ENCODE measurements at regions not wholly inside any gene's neighbourhood (a gene's known extent, or its start where the extent isn't known, plus 50 kb on each side); places are given as distances from the start of the nearest gene placed in this dataset.

GRCh38 chr9:14451949-14452348 lies 138.0 kb upstream of the NFIB start:
- Histone ChIP-seq H3K36me3 (ENCODE audit: control insufficient read depth, insufficient read depth, low read length) (no peaks in the 10 kb centered on the region), H3K9ac (ENCODE audit: extremely low read depth, low read length, poor library complexity, severe bottlenecking) (no peak overlapping the region), H3K9me3 (ENCODE audit: control insufficient read depth, low read length) (no peaks in the 10 kb centered on the region), H3K27me3 (ENCODE audit: control insufficient read depth, insufficient read depth, low read length, poor library complexity, severe bottlenecking) (no peaks in the 10 kb centered on the region), H3K4me1 (ENCODE audit: control insufficient read depth, insufficient read depth, low read length) (peaks cover 5% of the 10 kb centered on the region), H3K4me3 (ENCODE audit: low read length) (no peak overlapping the region), H3K27ac (ENCODE audit: low read depth, low read length) (no peak overlapping the region)
- Mint-ChIP-seq H3K4me1 (peaks cover 19% of the 10 kb centered on the region), H3K4me3 (no peak overlapping the region), H3K27ac (no peak overlapping the region), H3K9me3 (no peaks in the 10 kb centered on the region), H3K36me3 (ENCODE audit: low read depth) (no peaks in the 10 kb centered on the region), H3K27me3 (ENCODE audit: insufficient read depth) (peaks cover 1% of the 10 kb centered on the region)
- TF ChIP-seq, protein P1, sequence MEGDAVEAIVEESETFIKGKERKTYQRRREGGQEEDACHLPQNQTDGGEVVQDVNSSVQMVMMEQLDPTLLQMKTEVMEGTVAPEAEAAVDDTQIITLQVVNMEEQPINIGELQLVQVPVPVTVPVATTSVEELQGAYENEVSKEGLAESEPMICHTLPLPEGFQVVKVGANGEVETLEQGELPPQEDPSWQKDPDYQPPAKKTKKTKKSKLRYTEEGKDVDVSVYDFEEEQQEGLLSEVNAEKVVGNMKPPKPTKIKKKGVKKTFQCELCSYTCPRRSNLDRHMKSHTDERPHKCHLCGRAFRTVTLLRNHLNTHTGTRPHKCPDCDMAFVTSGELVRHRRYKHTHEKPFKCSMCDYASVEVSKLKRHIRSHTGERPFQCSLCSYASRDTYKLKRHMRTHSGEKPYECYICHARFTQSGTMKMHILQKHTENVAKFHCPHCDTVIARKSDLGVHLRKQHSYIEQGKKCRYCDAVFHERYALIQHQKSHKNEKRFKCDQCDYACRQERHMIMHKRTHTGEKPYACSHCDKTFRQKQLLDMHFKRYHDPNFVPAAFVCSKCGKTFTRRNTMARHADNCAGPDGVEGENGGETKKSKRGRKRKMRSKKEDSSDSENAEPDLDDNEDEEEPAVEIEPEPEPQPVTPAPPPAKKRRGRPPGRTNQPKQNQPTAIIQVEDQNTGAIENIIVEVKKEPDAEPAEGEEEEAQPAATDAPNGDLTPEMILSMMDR (conservative IDR thresholded peaks at IDR 0.05): no peak
- DNase-seq: no peak
- 84 to 100% methylated on average over 3 to 4 of the region's 4 CpGs for WGBS, 2 experiments (ENCODE audit: insufficient coverage in 1 of 2, insufficient read length in 1 of 2)

DNA sequence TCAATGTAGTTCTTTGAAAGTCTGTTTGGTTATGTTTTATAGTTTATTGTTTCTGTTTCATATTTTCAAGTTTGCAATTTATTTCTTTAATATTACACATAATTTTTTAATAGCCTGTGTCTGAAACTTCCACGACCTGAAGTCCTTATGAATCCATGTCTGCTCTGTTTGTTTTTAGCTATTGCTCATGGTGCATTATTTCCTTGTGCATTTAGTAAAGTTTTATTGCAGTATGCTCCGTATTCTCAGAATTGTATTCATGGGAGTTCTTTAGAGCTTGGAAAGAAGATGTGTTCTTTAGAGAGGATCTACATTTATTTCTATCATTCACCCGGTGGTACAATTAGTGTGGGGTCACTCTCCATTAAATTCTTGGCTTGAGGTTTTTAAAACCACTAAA lies 133.2 kb upstream of the NFIB start:
- no peaks in the 10 kb centered on the region for H3K9me3 ChIP-seq (ENCODE audit: control insufficient read depth, low read length)
- no peaks in the 10 kb centered on the region for H3K36me3 ChIP-seq (ENCODE audit: control insufficient read depth, insufficient read depth, low read length)
- Mint-ChIP-seq H3K4me1 (peaks cover 7% of the 10 kb centered on the region), H3K9me3 (no peaks in the 10 kb centered on the region), H3K27me3 (ENCODE audit: insufficient read depth) (no peaks in the 10 kb centered on the region), H3K27ac (no peak overlapping the region), H3K36me3 (ENCODE audit: low read depth) (no peaks in the 10 kb centered on the region), H3K4me3 (no peak overlapping the region)
- no peak for DNase-seq
- no peak overlapping the region for H3K4me3 ChIP-seq (ENCODE audit: low read length)
- H3K27ac ChIP-seq (ENCODE audit: low read depth, low read length): no peak overlapping the region
- H3K9ac ChIP-seq (ENCODE audit: extremely low read depth, low read length, poor library complexity, severe bottlenecking): no peak overlapping the region
- no peaks in the 10 kb centered on the region for H3K27me3 ChIP-seq (ENCODE audit: control insufficient read depth, insufficient read depth, low read length, poor library complexity, severe bottlenecking)
- TF ChIP-seq, protein P1 (conservative IDR thresholded peaks at IDR 0.05): no peak
- WGBS, 2 experiments (ENCODE audit: insufficient coverage in 1 of 2, insufficient read length in 1 of 2): 91 to 100% methylated on average over 1 to 3 of the region's 3 CpGs
- H3K4me1 ChIP-seq (ENCODE audit: control insufficient read depth, insufficient read depth, low read length): no peaks in the 10 kb centered on the region

DNA sequence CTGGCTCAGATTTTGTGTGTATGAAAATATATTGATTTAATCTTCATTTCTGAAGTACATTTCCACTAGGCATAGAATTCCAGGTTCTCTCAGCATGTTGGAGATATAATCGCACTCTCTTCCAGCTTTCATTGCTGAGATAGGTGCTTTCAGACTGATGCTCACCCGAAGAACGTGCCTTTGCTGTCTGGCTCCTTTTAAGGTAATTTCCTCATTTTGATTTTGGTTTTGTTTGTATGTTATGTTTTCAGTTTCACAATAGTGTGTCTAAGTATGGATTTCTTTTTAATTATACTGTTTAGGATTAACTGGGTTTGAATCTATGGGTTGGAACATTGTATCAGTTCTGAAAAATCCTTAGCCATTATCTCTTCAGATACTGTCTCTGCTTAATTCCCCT lies 132.0 kb upstream of the NFIB start:
- no peak overlapping the region for H3K27ac Mint-ChIP-seq
- peaks cover 7% of the 10 kb centered on the region for H3K4me1 Mint-ChIP-seq
- no peak overlapping the region for H3K9ac ChIP-seq (ENCODE audit: extremely low read depth, low read length, poor library complexity, severe bottlenecking)
- H3K4me3 Mint-ChIP-seq: no peak overlapping the region
- no peaks in the 10 kb centered on the region for H3K9me3 Mint-ChIP-seq
- H3K9me3 ChIP-seq (ENCODE audit: control insufficient read depth, low read length): no peaks in the 10 kb centered on the region
- no peaks in the 10 kb centered on the region for H3K27me3 ChIP-seq (ENCODE audit: control insufficient read depth, insufficient read depth, low read length, poor library complexity, severe bottlenecking)
- no peaks in the 10 kb centered on the region for H3K4me1 ChIP-seq (ENCODE audit: control insufficient read depth, insufficient read depth, low read length)
- TF ChIP-seq, protein P1 (conservative IDR thresholded peaks at IDR 0.05): no peak
- DNase-seq: no peak
- no peaks in the 10 kb centered on the region for H3K36me3 ChIP-seq (ENCODE audit: control insufficient read depth, insufficient read depth, low read length)
- H3K4me3 ChIP-seq (ENCODE audit: low read length): no peak overlapping the region
- WGBS, 2 experiments (ENCODE audit: insufficient coverage in 1 of 2, insufficient read length in 1 of 2): 88 to 95% methylated on average over 3 of the region's 3 CpGs
- H3K27me3 Mint-ChIP-seq (ENCODE audit: insufficient read depth): no peaks in the 10 kb centered on the region
- H3K36me3 Mint-ChIP-seq (ENCODE audit: low read depth): no peaks in the 10 kb centered on the region
- no peak overlapping the region for H3K27ac ChIP-seq (ENCODE audit: low read depth, low read length)

Data from endodermal cell (in vitro differentiated cells).